ENCODE measurements at regions not wholly inside any gene's neighbourhood (a gene's known extent, or its start where the extent isn't known, plus 50 kb on each side); places are given as distances from the start of the nearest gene placed in this dataset.

DNA sequence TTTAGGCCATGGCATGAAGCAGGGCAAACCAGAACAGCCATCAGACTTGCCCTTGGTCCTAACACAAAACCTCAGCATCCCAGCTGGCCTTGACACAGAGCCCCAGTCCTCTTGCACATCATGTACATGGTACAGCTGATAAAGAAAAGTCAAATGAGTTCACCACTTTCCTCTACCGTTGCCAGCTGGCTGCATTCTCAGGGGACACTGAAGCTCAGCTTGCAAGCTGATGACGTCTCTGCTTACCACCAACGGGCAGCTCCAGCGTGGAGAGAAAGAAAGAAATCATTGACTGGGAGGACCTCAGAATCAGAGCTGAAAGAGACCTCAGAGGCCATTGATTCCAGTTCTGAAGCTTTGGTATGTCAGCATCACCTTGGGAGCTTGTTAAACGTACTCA lies 80.7 kb upstream of the CES5A start:
- no peak for TF ChIP-seq CREB1 (CRISPR knock-in tag; IDR thresholded peaks at IDR 0.05)
- TF ChIP-seq CREM (CRISPR knock-in tag; IDR thresholded peaks at IDR 0.05) = no peak
- TF ChIP-seq, protein P1, sequence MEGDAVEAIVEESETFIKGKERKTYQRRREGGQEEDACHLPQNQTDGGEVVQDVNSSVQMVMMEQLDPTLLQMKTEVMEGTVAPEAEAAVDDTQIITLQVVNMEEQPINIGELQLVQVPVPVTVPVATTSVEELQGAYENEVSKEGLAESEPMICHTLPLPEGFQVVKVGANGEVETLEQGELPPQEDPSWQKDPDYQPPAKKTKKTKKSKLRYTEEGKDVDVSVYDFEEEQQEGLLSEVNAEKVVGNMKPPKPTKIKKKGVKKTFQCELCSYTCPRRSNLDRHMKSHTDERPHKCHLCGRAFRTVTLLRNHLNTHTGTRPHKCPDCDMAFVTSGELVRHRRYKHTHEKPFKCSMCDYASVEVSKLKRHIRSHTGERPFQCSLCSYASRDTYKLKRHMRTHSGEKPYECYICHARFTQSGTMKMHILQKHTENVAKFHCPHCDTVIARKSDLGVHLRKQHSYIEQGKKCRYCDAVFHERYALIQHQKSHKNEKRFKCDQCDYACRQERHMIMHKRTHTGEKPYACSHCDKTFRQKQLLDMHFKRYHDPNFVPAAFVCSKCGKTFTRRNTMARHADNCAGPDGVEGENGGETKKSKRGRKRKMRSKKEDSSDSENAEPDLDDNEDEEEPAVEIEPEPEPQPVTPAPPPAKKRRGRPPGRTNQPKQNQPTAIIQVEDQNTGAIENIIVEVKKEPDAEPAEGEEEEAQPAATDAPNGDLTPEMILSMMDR (IDR thresholded peaks at IDR 0.05) = no peak
- TF ChIP-seq, protein P2, sequence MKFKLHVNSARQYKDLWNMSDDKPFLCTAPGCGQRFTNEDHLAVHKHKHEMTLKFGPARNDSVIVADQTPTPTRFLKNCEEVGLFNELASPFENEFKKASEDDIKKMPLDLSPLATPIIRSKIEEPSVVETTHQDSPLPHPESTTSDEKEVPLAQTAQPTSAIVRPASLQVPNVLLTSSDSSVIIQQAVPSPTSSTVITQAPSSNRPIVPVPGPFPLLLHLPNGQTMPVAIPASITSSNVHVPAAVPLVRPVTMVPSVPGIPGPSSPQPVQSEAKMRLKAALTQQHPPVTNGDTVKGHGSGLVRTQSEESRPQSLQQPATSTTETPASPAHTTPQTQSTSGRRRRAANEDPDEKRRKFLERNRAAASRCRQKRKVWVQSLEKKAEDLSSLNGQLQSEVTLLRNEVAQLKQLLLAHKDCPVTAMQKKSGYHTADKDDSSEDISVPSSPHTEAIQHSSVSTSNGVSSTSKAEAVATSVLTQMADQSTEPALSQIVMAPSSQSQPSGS (CRISPR knock-in tag; IDR thresholded peaks at IDR 0.05; ENCODE audit: borderline replicate concordance, low read depth) = no peak
- TF ChIP-seq, protein P3, sequence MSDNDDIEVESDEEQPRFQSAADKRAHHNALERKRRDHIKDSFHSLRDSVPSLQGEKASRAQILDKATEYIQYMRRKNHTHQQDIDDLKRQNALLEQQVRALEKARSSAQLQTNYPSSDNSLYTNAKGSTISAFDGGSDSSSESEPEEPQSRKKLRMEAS (CRISPR knock-in tag; IDR thresholded peaks at IDR 0.05) = no peak
- no peak for TF ChIP-seq ELF4 (CRISPR knock-in tag; IDR thresholded peaks at IDR 0.05; ENCODE audit: low read depth)
- no peak for TF ChIP-seq CBFB (CRISPR knock-in tag; IDR thresholded peaks at IDR 0.05; ENCODE audit: low read depth)
- TF ChIP-seq JUN (CRISPR knock-in tag; IDR thresholded peaks at IDR 0.05) = no peak
